ENCODE measurements at regions not wholly inside any gene's neighbourhood (a gene's known extent, or its start where the extent isn't known, plus 50 kb on each side); places are given as distances from the start of the nearest gene placed in this dataset.
"Not testable (repeated sequence)": the region's sequence is repeated elsewhere in the genome, so short reads cannot be mapped to it uniquely, and the experiment has no call there.

DNA sequence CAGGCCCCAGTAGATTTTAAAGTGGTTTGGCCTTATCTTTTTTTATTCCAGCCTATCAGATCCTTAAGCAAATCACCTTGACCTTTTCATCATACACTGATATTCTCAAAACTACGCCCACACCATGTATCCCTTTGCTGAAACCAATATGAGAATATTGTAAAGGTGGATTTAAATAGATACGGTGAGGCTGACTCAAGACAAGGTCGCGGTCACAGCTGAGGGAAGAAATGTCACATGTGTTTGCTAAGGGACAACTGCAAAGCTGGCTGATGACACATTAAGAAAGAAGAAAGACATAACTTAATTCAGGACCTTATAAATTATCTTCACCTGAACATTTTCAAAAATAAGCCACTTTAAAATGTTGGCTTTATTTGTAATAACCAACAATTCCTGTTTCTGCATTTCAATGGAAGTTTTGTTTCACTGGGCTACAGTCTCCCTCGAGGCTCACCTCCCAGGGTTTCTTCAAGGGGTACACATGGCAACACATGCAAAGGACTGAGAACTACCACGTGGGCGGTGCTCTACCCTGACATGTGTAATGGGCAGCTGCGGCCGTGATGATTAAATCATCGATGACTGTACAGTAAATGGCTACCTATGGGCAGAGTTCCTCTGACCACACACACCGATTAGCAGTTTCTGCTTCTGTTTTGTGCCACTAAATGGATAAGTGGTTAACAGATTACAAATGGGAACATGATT, 189.5 kb downstream of the SIPA1L2 start:
- no peak for DNase-seq

DNA sequence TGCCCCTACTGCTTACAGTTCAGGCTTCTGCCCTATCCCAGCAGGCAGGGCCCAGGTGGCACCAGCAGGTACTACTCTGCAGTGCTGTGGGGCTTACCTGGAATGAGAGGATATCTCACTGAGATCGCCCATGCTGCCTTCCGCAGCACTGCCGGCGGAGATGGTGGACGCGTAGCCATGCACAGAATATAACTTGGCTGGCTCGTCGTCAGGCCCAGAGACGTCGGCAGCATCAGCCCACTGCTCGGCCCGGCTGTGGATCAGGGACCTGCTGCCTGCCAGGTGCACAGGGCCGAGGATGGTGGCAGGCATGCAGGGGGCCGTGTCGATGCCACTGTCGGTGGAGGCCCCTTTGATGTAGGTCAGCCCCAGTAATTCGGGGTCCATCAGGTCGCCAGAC, 190.9 kb downstream of the SIPA1L2 start:
- no peak for DNase-seq

- DNase-seq: no peak
These were observed 191.5 kb downstream of the SIPA1L2 start for GRCh38 chr1:232438476-232438875.

GRCh38 chr1:232437510-232437909, 192.4 kb downstream of the SIPA1L2 start:
- DNase-seq: no peak

- no peak for DNase-seq
These were observed 194.2 kb downstream of the SIPA1L2 start for GRCh38 chr1:232435729-232436128.

DNA sequence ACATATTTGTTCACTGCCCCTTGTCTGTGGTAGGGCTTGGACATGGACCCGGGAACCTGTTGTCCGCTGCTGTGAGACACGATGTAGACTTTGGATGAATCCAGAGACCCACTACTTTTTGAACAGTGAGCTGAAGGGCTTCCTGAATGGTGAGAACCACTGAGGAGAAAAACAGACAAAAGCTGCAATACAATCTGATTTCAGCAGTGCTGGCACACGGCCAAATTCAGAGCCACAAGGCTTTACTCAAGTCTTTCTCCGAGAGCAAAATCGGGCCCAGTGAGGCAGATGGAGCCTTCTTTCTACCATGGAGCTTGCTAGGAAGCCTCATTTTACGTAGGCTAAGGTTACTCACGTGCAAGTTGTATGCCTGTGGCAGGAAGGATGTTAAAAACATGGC, 197.6 kb downstream of the SIPA1L2 start:
- DNase-seq: no peak

GRCh38 chr1:232431748-232432147, 198.2 kb downstream of the SIPA1L2 start:
- no peak for DNase-seq

- no peak for DNase-seq
These were observed 198.6 kb downstream of the SIPA1L2 start for GRCh38 chr1:232431326-232431725.

- DNase-seq: no peak
These were observed 199.5 kb downstream of the SIPA1L2 start for GRCh38 chr1:232430467-232430866.

- DNase-seq: no peak
These were observed 201.0 kb downstream of the SIPA1L2 start for GRCh38 chr1:232428786-232429530.

DNA sequence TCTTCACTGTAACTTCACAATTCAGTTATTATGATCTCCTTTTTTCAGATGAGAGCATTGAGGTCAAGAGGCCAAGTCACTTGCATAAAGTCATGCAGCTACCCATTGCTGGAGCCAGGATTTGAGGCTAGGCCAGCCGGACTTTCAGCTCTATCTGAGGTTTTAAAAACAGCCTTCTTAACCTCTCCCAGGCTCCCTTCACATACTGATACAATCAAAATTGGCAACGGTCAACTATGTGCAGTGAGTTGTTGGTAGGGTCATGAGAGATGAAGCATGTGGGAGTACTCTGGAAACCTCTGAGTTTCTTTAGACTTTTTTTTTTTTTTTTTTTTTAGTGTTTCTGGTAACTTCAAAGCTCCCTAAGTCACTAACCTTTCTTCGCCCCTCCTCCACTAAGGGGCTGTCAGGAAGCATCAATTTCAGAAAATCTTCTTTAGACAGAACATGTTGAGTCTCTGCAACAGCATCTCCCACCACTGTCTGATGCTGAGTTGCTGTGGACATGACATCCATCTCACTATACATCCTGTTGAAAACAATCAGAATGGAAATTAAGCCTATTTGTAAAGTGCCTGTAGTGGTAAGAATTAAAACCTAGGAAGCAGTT, 201.8 kb downstream of the SIPA1L2 start:
- no peak for DNase-seq

DNA sequence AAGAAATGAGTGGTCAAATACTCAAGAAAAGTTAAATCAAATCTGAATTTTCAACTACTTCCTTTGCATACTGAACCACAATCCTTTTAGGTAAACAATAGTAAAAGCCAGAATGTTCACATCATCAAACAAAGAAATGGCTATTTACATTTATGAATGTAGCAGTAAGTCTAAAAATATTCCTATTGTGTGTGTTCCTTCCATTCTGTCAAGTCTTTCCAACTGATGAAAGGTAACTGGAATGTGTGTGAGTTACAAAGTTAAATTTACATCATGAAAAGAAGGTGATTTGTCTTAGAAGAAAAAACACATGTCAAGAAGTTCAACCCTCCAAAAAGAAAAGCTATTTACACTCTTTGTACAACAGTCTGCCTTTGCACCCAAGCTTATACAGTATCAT, 203.1 kb downstream of the SIPA1L2 start:
- no peak for DNase-seq

- DNase-seq: no peak
These were observed 204.5 kb downstream of the SIPA1L2 start for GRCh38 chr1:232425421-232425820.

DNA sequence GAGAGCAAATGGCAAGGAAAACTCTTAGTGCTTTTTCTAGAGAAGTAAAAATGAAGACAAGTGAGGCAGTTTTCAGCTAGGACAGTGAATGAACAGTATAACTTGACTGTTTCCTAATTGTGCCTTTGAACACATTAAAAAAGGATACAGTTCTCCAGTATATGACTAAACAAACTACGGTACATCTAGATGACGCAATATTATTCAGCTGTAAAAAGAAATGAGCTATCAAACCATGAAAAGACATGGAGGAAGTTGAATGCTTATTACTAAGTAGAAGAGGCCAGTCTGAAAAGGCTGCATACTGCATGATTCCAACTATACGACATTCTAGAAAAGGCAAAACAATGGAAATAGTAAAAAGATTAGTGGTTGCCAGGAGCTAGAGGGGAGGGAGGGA, 206.3 kb downstream of the SIPA1L2 start:
- DNase-seq: no peak

DNA sequence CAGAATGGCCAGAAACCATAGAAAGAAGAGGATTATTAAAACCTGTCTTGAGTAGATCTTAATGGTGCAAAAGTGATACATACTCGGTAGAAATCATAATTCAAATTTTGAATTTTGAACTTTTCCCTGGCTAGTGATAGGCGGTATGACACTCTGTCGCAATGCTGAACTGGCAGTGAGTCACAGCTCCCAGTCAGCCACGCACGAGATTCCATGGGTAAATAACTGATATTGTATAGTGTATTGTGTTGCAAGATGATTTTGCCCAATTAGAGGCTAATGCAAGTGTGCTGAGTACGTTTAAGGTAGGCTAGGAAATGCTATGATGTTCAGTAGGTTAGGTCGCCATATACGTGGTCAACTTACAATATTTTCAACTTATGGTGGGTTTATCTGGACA, 207.0 kb downstream of the SIPA1L2 start:
- no peak for DNase-seq

DNA sequence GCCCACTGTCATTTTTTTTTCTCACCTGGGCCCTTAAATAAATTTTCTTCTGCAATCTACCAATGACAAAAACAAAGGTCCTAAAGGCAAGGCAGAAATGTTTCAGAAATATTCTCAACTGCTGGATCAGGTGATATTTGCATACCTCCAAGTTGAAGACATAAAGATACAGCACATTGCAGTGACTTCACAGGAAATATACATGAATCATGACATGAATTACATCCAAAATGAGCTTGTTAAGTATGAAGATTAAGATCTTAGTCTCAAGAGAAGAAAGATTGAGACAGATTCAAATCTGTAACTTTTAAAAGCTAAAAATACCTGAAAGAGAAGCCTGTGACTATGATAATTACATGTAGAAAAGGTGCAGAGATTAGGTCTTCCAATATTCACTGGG, 207.8 kb downstream of the SIPA1L2 start:
- DNase-seq: no peak

GRCh38 chr1:232421143-232421796, 208.7 kb downstream of the SIPA1L2 start:
- no peak for DNase-seq

DNA sequence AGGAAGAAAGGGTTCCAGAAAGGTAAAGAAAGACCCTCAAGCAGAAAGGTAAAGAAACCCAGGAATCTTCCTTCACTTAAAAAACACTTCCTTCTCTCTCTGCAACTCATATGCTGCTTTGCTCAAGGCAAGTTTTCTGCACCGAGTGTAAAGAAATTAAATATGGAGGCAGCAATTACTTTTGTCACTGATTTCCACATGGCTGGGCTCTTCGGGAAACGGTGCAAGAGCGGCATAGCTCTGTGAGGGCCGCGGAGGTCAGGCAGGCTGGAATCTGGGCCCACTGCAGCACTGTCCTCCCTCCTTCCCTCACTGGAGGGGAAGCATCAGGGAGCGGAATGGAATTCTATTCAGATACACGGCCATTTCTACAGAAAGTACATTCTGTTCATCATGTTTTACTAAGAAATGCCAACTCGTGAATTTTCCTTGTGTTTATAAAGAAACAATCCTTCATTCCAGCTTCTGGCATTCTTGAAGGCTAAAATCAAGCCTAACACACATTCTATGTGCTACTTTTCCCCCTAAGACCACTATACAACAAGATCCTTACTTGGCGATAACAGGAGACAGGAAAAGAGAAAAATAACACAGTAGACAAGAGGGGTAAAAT, 212.2 kb downstream of the SIPA1L2 start:
- no peak for DNase-seq

GRCh38 chr1:232416026-232416568, 213.8 kb downstream of the SIPA1L2 start:
- DNase-seq: no peak

DNA sequence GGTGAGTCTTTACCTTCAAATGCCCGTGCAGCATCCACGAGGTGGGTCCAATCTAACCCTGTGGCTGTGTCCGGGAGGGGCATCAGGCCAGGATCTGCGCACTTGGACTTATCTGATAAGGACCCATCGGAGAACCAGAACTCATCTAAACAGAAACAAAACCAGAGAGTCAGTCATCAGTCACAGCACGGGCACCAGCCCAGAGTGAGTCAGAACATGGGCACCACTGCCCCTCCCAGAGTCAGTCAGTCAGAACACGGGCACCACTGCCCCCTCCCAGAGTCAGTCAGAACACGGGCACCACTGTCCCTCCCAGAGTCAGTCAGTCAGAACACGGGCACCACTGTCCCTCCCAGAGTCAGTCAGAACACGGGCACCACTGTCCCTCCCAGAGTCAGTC, 214.5 kb downstream of the SIPA1L2 start:
- not testable (repeated sequence) for DNase-seq

- no peak for DNase-seq
These were observed 215.8 kb downstream of the SIPA1L2 start for GRCh38 chr1:232414100-232414499.

DNA sequence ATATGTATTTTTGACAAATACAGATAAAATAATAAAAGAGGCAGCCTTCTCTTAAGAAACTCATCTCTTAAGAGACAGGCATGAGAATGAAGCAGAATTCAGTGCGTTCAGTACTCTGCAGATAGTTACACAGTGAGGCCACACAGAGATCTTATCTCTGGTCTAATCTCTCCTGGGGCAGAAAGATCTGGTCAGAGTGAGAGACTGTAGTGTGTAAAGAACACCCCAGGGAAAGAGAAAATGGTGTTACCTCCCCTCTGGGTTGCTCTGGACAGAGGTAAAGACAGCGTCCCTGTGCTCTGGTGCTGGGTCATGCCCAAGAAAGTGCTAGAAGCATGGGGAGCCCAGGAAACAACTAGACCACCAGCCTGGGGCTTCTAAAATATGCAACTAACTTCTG, 216.3 kb downstream of the SIPA1L2 start:
- DNase-seq: no peak

DNA sequence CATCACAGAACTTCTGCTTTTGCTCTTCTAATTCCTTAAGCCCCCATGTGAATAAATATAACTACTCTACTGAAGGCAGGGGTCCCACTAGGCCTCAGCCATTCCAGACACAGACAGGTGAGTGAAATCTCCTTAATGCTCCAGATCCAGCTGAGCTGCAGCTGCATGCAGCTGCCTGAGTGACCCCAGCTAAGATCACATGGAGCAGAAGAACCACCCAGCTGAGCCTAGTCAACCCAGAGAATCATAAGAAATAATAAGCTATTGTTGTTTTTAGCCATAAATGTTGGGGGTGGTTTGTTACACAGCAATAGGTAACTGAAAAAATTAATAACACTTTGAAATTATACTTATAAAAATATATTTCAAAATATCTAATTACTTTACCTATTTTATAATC, 220.3 kb downstream of the SIPA1L2 start:
- DNase-seq: no peak
